GM21737 (cell line): ENCODE measurements at regions not wholly inside any gene's neighbourhood (a gene's known extent, or its start where the extent isn't known, plus 50 kb on each side); places are given as distances from the start of the nearest gene placed in this dataset.

Experiments used
- ATAC-seq: cut with Tn5 transposase; IDR thresholded peaks from one replicate; pipeline ENCODE4 v1.9.1; 2021; ENCODE audit warnings: mild to moderate bottlenecking, moderate library complexity; ENCODE audit not compliant: unreplicated experiment

DNA sequence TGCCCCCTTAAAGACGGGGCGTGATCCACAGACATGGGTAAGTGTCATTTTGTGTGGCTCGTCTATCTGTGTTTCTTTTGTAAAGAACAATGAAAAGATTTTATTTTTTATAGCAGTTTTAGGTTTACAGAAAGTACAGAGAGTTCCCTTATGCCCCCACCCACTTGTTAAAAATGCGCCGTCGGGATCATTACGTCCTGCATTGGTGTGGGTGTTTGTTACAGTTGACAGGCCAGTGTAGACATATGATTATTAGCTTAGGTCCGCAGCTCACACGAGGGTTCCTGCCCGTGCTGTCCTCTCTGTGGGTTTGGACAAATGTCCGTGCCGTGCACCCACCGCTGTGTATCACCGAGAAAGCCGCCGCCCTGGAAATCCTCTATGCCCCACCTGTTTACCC, 50.5 kb downstream of the RGS12 start:
- no peak for ATAC-seq

DNA sequence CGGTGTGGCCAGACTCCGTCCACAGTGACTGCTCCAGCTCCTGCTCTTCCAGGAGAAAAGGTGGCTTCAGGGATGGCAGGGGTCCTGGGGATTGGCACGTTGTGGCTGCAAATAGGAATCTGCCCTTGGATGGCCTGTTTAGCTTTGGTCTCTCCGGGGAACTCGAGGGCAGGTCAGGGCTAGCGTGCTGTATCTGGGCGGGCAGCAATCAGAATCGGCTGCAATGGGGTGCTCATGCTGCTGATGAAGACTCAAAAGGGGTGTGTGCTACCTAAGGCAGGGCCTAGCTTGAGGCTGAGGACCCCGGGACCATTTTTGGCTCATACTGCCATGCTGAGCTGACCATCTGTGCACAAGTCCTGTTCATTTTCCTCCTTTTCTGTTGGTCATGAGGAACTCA, 51.3 kb downstream of the RGS12 start:
- ATAC-seq = no peak

- ATAC-seq = no peak
Observed at GRCh38 chr4:3344596-3344995, 51.8 kb downstream of the RGS12 start.

DNA sequence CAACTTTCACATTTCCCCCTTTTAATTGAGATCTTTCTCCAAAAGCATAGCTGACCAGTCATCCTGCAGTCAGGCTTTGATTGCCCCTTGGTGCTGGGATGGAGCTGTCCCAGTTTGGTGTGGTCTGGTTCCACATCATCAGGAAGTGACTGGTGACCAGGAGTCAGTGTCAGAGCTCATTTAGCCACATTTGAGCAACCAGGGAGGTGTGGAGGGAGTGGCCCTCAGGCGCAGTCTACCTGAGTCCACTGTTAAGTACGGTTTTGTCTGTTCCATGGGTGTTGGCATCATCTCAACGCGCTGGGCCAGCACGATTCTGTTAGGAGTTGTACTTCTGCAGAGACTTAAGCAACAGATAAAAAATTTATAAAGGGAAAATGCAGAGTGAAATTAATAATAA, 52.6 kb downstream of the RGS12 start:
- ATAC-seq = no peak

- ATAC-seq = no peak
Observed at GRCh38 chr4:3346146-3346545, 53.3 kb downstream of the RGS12 start.

GRCh38 chr4:3347871-3348270, 55.0 kb downstream of the RGS12 start:
- no peak for ATAC-seq

DNA sequence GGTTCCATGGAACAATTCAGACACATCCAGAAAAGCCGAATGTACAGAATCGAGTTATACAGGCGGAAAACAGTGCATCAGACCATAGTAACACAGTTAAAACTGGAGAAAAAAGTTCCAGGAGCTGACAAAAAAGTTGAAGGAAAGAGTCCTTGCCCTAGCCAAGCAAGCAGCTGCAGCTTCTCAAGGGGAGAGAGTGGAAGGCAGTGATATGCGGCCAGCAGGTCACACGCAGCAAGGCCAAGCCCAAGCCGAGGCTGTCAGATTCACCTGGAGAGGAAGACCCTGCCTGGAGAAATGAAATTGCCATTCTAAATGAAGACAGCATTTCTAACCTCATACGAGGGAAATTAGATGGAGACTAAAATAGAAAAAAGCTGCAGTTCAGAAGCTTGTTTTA, 55.8 kb downstream of the RGS12 start:
- no peak for ATAC-seq

- no peak for ATAC-seq
Observed at GRCh38 chr4:3349116-3349515, 56.3 kb downstream of the RGS12 start.

GRCh38 chr4:3351997-3352396, 59.2 kb downstream of the RGS12 start:
- no peak for ATAC-seq

DNA sequence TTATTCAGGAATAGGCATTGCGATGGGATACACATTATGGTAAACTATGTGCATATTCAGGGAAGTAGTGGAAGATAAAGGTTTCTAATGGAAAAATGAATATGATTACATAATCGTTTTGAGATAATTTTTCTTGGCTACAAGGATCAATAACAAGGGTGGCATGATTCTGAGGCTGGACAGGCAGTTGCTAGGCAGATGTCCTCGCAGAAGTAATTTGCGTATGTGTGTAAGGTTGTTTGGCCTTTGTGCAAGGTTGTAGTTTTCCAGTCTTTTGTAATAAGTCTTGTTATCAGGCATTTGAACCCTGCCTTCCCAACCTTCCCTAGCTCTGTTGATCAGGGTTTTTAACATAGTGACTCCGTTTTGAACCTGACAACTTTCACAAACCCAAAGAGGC, 59.7 kb downstream of the RGS12 start:
- no peak for ATAC-seq

GRCh38 chr4:3352941-3353594, 60.2 kb downstream of the RGS12 start:
- ATAC-seq = no peak

DNA sequence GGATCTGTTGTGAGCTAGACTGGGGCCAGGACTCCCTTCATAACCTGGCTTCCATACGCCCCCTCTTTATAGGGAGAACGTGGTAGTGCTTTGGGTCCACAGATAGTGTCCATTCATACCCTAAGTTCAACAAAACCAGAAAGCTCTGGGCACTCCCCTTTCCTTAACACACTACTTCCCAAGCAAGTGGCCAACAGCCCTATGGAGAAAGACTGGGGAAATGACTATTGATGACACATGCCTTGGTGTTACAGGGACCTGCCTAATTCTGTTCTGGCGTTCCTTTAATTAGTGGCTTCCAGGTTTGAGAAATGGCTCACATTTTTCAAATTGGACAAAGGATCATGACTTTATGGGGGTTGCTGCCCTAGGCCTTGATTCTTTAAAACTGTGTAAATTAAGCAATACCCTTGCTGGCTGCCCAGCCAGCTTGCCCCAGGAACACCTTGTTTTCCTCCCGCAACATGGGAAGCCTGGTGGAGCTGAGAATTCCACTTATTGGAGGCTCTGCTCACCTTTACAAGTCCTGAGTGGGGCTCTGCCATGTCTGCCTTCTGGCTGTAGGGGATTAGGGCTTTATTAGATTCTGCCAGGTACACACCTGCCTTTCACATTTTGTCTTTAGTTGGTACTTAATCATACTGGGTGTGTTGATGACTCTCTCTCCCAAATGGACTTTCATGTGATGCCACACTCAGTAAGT, 61.1 kb downstream of the RGS12 start:
- no peak for ATAC-seq

GRCh38 chr4:3354455-3354811, 61.6 kb downstream of the RGS12 start:
- ATAC-seq = no peak

DNA sequence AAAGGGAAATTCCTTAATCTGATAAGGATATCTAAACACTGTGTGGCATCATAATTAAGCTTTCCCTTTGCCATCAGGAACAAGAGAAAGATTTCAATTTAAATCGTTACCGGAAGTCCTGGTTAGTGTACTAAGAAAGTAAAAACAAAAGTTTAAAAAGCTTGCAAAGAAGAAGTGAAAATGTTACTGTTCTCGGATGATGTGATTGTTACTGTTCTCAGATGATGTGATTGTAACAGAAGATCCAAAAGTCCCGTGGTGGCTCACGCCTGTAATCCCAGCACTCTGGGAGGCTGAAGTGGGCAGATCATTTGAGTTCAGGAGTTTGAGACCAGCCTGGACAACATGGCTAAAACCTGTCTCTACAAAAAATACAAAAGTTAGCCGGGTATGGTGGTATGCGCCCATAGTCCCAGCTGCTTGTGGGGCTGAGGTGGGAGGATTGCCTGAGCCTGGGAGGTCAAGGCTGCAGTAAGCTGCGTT, 62.5 kb downstream of the RGS12 start:
- peak; percentile 84 for ATAC-seq

- no peak for ATAC-seq
Observed at GRCh38 chr4:3358656-3359055, 65.8 kb downstream of the RGS12 start.

GRCh38 chr4:3360777-3361176, 68.0 kb downstream of the RGS12 start:
- ATAC-seq = no peak

DNA sequence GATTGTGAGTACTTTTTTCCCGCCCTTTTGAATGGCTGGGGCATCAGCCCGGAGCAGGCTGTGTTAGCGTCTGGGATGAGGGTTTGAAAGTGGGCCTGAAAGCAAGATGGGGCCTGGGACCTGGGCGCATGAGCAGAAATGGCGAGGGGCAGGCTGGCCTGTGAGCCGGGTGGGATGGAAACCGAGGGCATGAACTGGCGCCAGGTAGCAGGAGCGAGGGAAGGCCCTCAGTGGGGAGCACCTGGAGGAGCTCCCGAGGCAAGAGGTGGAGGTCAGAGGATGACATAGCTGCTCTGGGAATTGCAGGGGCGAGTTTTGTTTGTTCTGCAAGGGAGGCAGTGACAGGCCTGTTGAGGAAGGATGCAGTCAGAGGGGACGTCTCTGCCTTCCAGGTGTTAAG, 68.6 kb downstream of the RGS12 start:
- ATAC-seq = no peak

- ATAC-seq = no peak
Observed at GRCh38 chr4:3361896-3362295, 69.1 kb downstream of the RGS12 start.

GRCh38 chr4:3362431-3363287, 69.8 kb downstream of the RGS12 start:
- ATAC-seq = no peak

GRCh38 chr4:3363411-3364141, 70.8 kb downstream of the RGS12 start:
- no peak for ATAC-seq

- no peak for ATAC-seq
Observed at GRCh38 chr4:3364199-3364598, 71.4 kb downstream of the RGS12 start.
